HepG2 (cell line): ENCODE measurements at regions not wholly inside any gene's neighbourhood (a gene's known extent, or its start where the extent isn't known, plus 50 kb on each side); places are given as distances from the start of the nearest gene placed in this dataset.
A peak's percentile ranks its signal among the peaks of the same experiment; 100 is the strongest.

Source experiments
- CREB3 ChIP-seq: sonication (generic); formaldehyde crosslinking; IDR thresholded peaks from 2 replicates; pipeline ENCODE4 v1.5.0; 2020; ENCODE audit warnings: missing genetic modification reagents
- JARID2 ChIP-seq: sonication (generic); formaldehyde crosslinking; IDR thresholded peaks from 2 replicates; pipeline ENCODE4 v1.8.1; 2023; ENCODE audit warnings: missing genetic modification reagents, inconsistent platforms; ENCODE audit not compliant: insufficient replicate concordance
- MLX ChIP-seq: IDR thresholded peaks from 2 replicates; pipeline ENCODE4 v1.6.1; 2016
- NR1H2 ChIP-seq: sonication (generic); formaldehyde crosslinking; IDR thresholded peaks from 2 replicates; pipeline ENCODE4 v1.8.1; 2022; ENCODE audit warnings: low read depth, missing genetic modification reagents, borderline replicate concordance
- PBX3 ChIP-seq: sonication (generic); formaldehyde crosslinking; IDR thresholded peaks from 2 replicates; pipeline ENCODE4 v1.8.1; 2023; ENCODE audit warnings: missing genetic modification reagents, inconsistent platforms, borderline replicate concordance
- SIN3B ChIP-seq: fragments of 150-350 bp; IDR thresholded peaks from 2 replicates; pipeline ENCODE4 v1.6.1; 2014; ENCODE audit warnings: low read length
- TCF7 ChIP-seq: sonication (generic); IDR thresholded peaks from 2 replicates; pipeline ENCODE4 v1.6.1; 2016; ENCODE audit warnings: antibody characterized with exemption, low read depth
- ZFP90 ChIP-seq: sonication (generic); formaldehyde crosslinking; IDR thresholded peaks from 2 replicates; pipeline ENCODE4 v1.8.0; 2022; ENCODE audit warnings: missing genetic modification reagents, mild to moderate bottlenecking, inconsistent platforms, borderline replicate concordance
- ZFP91 ChIP-seq: sonication (generic); formaldehyde crosslinking; IDR thresholded peaks from 2 replicates; pipeline ENCODE4 v1.9.0; 2022; ENCODE audit warnings: missing genetic modification reagents, mild to moderate bottlenecking, borderline replicate concordance
- ZNF142 ChIP-seq: sonication (generic); formaldehyde crosslinking; IDR thresholded peaks from 2 replicates; pipeline ENCODE4 v1.4.0; 2020; ENCODE audit warnings: missing genetic modification reagents
- ZNF333 ChIP-seq: sonication (generic); formaldehyde crosslinking; IDR thresholded peaks from 2 replicates; pipeline ENCODE4 v1.4.0; 2020; ENCODE audit warnings: mild to moderate bottlenecking, missing genetic modification reagents, borderline replicate concordance
- ZNF343 ChIP-seq: sonication (generic); formaldehyde crosslinking; IDR thresholded peaks from 2 replicates; pipeline ENCODE4 v1.4.0; 2020; ENCODE audit warnings: mild to moderate bottlenecking, missing genetic modification reagents
- ZNF569 ChIP-seq: sonication (generic); formaldehyde crosslinking; IDR thresholded peaks from 2 replicates; pipeline ENCODE4 v1.5.0; 2020; ENCODE audit warnings: mild to moderate bottlenecking, missing genetic modification reagents, moderate library complexity, borderline replicate concordance
- ZSCAN29 ChIP-seq: sonication (generic); formaldehyde crosslinking; conservative IDR thresholded peaks from 2 replicates; pipeline ENCODE4 v1.4.0; 2020; ENCODE audit warnings: mild to moderate bottlenecking, missing genetic modification reagents
- ZSCAN5A ChIP-seq: sonication (generic); formaldehyde crosslinking; IDR thresholded peaks from 2 replicates; pipeline ENCODE4 v1.8.0; 2022; ENCODE audit warnings: mild to moderate bottlenecking, missing genetic modification reagents, borderline replicate concordance

GRCh38 chr2:63737081-63737751, 104.5 kb upstream of the UGP2 start (continued):
- peak; percentile 50; the same call in 1 of the 2 replicates for TF ChIP-seq ZFP91 (CRISPR knock-in tag)
- TF ChIP-seq ZSCAN29 (CRISPR knock-in tag): no peak
- TF ChIP-seq ZNF343 (CRISPR knock-in tag): no peak
- TF ChIP-seq JARID2 (CRISPR knock-in tag): no peak
- TF ChIP-seq CREB3: no peak
- TF ChIP-seq ZNF569 (CRISPR knock-in tag): no peak
- no peak for TF ChIP-seq SIN3B
- TF ChIP-seq TCF7: peak; percentile 36; the same call in 1 of the 2 replicates
- TF ChIP-seq PBX3: no peak
- peak; percentile 59; the same call in 1 of the 2 replicates for TF ChIP-seq MLX (CRISPR knock-in tag)
- no peak for TF ChIP-seq ZSCAN5A (CRISPR knock-in tag)
- no peak for TF ChIP-seq ZFP90 (CRISPR knock-in tag)
- no peak for TF ChIP-seq ZNF333 (CRISPR knock-in tag)
- TF ChIP-seq ZNF142 (CRISPR knock-in tag): no peak
- TF ChIP-seq NR1H2 (CRISPR knock-in tag): no peak
